Hepatocyte (in vitro differentiated cells): ENCODE measurements at regions not wholly inside any gene's neighbourhood (a gene's known extent, or its start where the extent isn't known, plus 50 kb on each side); places are given as distances from the start of the nearest gene placed in this dataset.

Experiments used
- DNase-seq: peaks from one replicate; pipeline ENCODE4 v3.0.0-alpha.2; 2016; ENCODE audit warnings: low spot score
- H2AFZ ChIP-seq: fragments of 200-600 bp; sonication (generic); 2 replicates; pipeline ENCODE4 v1.6.0; 2016; ENCODE audit warnings: antibody characterized with exemption, mild to moderate bottlenecking
- H3K27ac ChIP-seq: fragments of 200-600 bp; sonication (generic); 2 replicates; pipeline ENCODE4 v1.5.1; 2016; ENCODE audit warnings: mild to moderate bottlenecking
- H3K27me3 ChIP-seq: fragments of 200-600 bp; sonication (generic); 2 replicates; pipeline ENCODE4 v1.6.1; 2016
- H3K36me3 ChIP-seq: fragments of 200-600 bp; sonication (generic); replicated peaks from 2 replicates; pipeline ENCODE4 v1.5.1; 2016; ENCODE audit warnings: low read depth; ENCODE audit not compliant: insufficient read depth
- H3K4me1 ChIP-seq: fragments of 200-600 bp; sonication (generic); 2 replicates; pipeline ENCODE4 v1.5.1; 2016; ENCODE audit warnings: mild to moderate bottlenecking, moderate library complexity; ENCODE audit not compliant: insufficient read depth
- H3K4me2 ChIP-seq: fragments of 200-600 bp; sonication (generic); 2 replicates; pipeline ENCODE4 v1.6.0; 2016
- H3K4me3 ChIP-seq: fragments of 200-600 bp; sonication (generic); 2 replicates; pipeline ENCODE4 v1.5.1; 2016; ENCODE audit warnings: mild to moderate bottlenecking
- H3K79me2 ChIP-seq: fragments of 200-600 bp; sonication (generic); 2 replicates; pipeline ENCODE4 v1.6.0; 2017; ENCODE audit warnings: mild to moderate bottlenecking
- H3K9me2 ChIP-seq: fragments of 200-600 bp; sonication (generic); replicated peaks from 2 replicates; pipeline ENCODE4 v1.6.0; 2017; ENCODE audit warnings: mild to moderate bottlenecking; ENCODE audit not compliant: insufficient read depth
- H3K9me3 ChIP-seq: fragments of 200-600 bp; sonication (generic); 2 replicates; pipeline ENCODE4 v1.5.1; 2016; ENCODE audit warnings: low read depth, mild to moderate bottlenecking
- H4K20me1 ChIP-seq: fragments of 200-600 bp; sonication (generic); 2 replicates; pipeline ENCODE4 v1.6.0; 2016; ENCODE audit warnings: mild to moderate bottlenecking; ENCODE audit not compliant: insufficient read depth, poor library complexity, severe bottlenecking
- CTCF ChIP-seq: fragments of 200-600 bp; sonication (generic); IDR thresholded peaks from 2 replicates; pipeline ENCODE4 v1.5.1; 2016; ENCODE audit warnings: antibody characterized with exemption, mild to moderate bottlenecking; ENCODE audit not compliant: poor library complexity
- EZH2 ChIP-seq: fragments of 200-600 bp; sonication (generic); IDR thresholded peaks from 2 replicates; pipeline ENCODE4 v1.6.1; 2016; ENCODE audit warnings: antibody characterized with exemption, mild to moderate bottlenecking, borderline replicate concordance
- EZH2phosphoT487 ChIP-seq: fragments of 200-600 bp; sonication (generic); IDR thresholded peaks from one replicate; pipeline ENCODE4 v1.6.1; 2018; ENCODE audit warnings: antibody characterized with exemption, mild to moderate bottlenecking, low read depth, moderate library complexity; ENCODE audit not compliant: unreplicated experiment, severe bottlenecking
- WGBS: methylation state at CpG from one replicate; pipeline ENCODE4 v1.1.6; 2016; ENCODE audit warnings: low lambda C conversion rate; ENCODE audit errors: missing lambda C conversion rate; 5-methylcytosine and 5-hydroxymethylcytosine counted together

DNA sequence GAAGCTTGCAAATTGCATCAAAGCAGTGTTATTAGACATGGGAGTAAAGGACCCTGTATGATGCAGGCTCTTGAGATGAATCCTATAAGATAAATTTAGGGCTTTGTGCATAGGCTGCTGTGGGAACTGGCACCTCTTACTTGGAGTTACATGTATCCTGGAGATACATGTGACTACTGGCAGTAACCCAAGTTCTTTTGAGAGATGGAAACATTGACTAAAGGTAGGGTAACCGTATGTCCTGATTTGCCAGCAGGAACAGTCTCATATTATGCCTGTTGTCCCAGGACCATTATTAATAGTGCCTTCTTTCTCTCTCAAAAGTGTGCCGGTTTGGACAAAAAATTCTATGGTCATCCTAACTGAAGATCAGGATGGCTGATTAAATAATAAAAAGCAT, 195.4 kb downstream of the LACC1 start:
- Histone ChIP-seq H3K27ac (peak overlapping the region; percentile 12), H3K4me1 (no peaks in the 10 kb centered on the region), H3K27me3 (no peaks in the 10 kb centered on the region), H3K9me2 (no peaks in the 10 kb centered on the region), H2AFZ (no peak overlapping the region), H3K4me3 (no peak overlapping the region), H4K20me1 (no peaks in the 10 kb centered on the region), H3K36me3 (no peaks in the 10 kb centered on the region), H3K9me3 (no peaks in the 10 kb centered on the region), H3K4me2 (no peak overlapping the region), H3K79me2 (no peaks in the 10 kb centered on the region)
- peak; percentile 34 for DNase-seq
- WGBS = 69% methylated on average over 2 of the region's 2 CpGs
- TF ChIP-seq CTCF = no peak
- no peak for TF ChIP-seq EZH2
- no peak for TF ChIP-seq EZH2phosphoT487

DNA sequence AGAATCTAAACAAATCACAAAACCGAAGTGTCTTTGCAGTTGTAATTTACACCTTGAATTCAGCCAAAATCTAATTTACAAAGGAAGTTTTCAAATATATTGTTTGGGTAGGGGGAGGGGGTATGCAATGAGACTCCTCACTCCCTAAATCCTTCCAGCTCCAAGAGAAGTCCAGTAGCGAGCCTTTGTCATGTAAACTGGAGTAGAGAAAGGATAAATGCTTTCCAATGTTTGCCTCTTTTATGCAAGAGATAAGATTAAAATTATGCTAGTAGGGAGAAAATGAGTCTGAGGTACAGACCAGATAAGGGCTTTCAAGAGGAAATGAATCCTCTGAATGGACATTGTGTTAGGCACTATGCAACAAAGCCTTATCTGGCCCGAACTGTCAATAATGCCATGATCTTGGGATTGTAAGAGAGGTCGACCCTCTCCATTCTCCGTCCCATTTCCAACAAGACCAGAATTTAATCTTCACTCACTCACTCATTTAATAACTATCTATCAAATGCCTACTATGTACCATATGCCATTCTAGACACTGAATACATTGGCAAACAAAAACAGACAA, 199.2 kb downstream of the LACC1 start:
- Histone ChIP-seq H3K27me3 (no peaks in the 10 kb centered on the region), H3K9me2 (no peaks in the 10 kb centered on the region), H3K79me2 (no peaks in the 10 kb centered on the region), H3K27ac (no peak overlapping the region), H3K4me2 (no peak overlapping the region), H3K4me1 (no peaks in the 10 kb centered on the region), H3K36me3 (no peaks in the 10 kb centered on the region), H3K9me3 (no peaks in the 10 kb centered on the region), H2AFZ (no peak overlapping the region), H4K20me1 (no peaks in the 10 kb centered on the region), H3K4me3 (no peak overlapping the region)
- no peak for DNase-seq
- 42% methylated on average over 5 of the region's 5 CpGs for WGBS
- TF ChIP-seq EZH2 (no peak), EZH2phosphoT487 (no peak), CTCF (no peak)

DNA sequence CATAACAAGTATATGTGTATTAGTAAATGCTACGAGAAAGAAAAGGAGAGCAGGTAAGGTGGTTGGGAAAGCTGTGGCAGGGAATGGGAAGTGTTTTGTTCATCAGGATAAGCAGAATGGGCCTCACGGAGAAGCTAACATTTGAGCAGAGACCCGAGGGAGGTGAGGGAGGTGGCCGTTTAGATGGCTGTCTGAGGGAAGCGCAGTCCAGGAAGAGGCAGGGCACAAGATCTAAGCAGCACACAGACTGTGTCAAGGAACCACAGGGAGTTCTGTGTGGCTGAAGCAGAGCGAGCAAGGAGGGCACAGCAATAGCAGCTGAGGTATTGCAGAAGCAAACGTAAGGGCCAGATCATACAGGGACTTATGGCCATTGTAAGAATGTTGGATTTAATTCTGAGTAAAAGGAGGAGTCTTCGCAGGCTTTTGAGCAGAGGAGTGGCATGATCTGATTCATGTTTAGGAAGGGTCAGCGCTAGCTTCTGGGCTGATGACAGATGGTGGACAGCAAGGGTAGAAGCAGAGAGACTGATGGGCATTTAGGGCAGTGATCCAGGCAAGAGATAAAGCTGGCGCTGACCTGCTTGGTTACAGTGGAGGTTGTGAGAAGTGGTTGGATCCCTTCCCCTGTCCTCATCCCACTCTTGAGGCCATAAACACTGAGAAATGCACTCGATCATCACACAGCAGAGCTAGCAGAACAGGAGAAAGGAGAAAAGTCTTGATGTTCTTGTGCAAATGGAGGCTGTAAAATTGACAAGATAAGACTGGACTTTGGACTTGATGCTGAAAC, 199.9 kb downstream of the LACC1 start:
- Histone ChIP-seq H3K79me2 (no peaks in the 10 kb centered on the region), H3K36me3 (no peaks in the 10 kb centered on the region), H3K27ac (no peak overlapping the region), H3K4me1 (no peaks in the 10 kb centered on the region), H3K9me2 (no peaks in the 10 kb centered on the region), H3K27me3 (no peaks in the 10 kb centered on the region), H4K20me1 (no peaks in the 10 kb centered on the region), H2AFZ (no peak overlapping the region), H3K4me2 (no peak overlapping the region), H3K9me3 (no peaks in the 10 kb centered on the region), H3K4me3 (no peak overlapping the region)
- WGBS = 68% methylated on average over 11 of the region's 11 CpGs
- no peak for TF ChIP-seq EZH2phosphoT487
- no peak for TF ChIP-seq CTCF
- TF ChIP-seq EZH2 = no peak
- DNase-seq = no peak
